ENCODE measurements at regions not wholly inside any gene's neighbourhood (a gene's known extent, or its start where the extent isn't known, plus 50 kb on each side); places are given as distances from the start of the nearest gene placed in this dataset.

DNA sequence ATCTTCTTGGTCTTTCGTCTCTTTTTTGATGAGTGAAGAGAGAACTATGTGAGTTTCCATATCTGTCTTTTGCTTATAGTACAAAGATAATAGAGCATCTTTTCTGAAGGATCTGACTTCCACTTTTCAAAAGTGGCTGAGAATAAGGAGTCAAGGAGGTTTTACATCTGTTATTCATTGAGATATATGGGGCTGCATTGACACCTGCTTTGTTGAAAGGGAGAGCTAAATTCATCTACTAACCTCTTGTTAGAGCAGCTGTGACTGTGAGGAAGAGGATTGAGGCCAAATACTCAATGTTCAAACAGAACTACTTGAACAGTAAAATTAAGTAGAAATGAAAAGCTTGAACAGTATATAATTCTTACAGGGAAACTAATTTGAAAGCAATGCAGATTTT, 130.2 kb upstream of the ATP2B1 start:
- TF ChIP-seq, protein P1, sequence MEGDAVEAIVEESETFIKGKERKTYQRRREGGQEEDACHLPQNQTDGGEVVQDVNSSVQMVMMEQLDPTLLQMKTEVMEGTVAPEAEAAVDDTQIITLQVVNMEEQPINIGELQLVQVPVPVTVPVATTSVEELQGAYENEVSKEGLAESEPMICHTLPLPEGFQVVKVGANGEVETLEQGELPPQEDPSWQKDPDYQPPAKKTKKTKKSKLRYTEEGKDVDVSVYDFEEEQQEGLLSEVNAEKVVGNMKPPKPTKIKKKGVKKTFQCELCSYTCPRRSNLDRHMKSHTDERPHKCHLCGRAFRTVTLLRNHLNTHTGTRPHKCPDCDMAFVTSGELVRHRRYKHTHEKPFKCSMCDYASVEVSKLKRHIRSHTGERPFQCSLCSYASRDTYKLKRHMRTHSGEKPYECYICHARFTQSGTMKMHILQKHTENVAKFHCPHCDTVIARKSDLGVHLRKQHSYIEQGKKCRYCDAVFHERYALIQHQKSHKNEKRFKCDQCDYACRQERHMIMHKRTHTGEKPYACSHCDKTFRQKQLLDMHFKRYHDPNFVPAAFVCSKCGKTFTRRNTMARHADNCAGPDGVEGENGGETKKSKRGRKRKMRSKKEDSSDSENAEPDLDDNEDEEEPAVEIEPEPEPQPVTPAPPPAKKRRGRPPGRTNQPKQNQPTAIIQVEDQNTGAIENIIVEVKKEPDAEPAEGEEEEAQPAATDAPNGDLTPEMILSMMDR (conservative IDR thresholded peaks at IDR 0.05 in 1 of 2, IDR thresholded peaks at IDR 0.05 in 1 of 2; ENCODE audit: extremely low read depth in 1 of 2, insufficient read depth in 1 of 2, low read depth in 1 of 2, low read length in 2 of 2) = no peak
- no peak for TF ChIP-seq EZH2 (IDR thresholded peaks at IDR 0.05; ENCODE audit: borderline replicate concordance, low read length)
